Left ventricle myocardium inferior (tissue), 1 donor: ENCODE measurements at regions not wholly inside any gene's neighbourhood (a gene's known extent, or its start where the extent isn't known, plus 50 kb on each side); places are given as distances from the start of the nearest gene placed in this dataset.

Source experiments
- DNase-seq: peaks from one replicate; pipeline ENCODE4 v3.0.0-alpha.2; 2020
- H3K27ac ChIP-seq: fragments of 200-600 bp; replicated peaks from 2 replicates; pipeline ENCODE4 v1.8.0; 2021
- H3K27me3 ChIP-seq: fragments of 200-600 bp; 2 replicates; pipeline ENCODE4 v1.8.0; 2021; ENCODE audit warnings: low read depth
- H3K36me3 ChIP-seq: fragments of 200-600 bp; 2 replicates; pipeline ENCODE4 v1.8.0; 2021
- H3K4me1 ChIP-seq: fragments of 200-600 bp; 2 replicates; pipeline ENCODE4 v1.8.0; 2021
- H3K4me3 ChIP-seq: fragments of 200-600 bp; 2 replicates; pipeline ENCODE4 v1.8.0; 2021; ENCODE audit warnings: mild to moderate bottlenecking, moderate library complexity
- H3K9me3 ChIP-seq: fragments of 200-600 bp; replicated peaks from 2 replicates; pipeline ENCODE4 v1.8.0; 2021
- intact Hi-C: fragments of 100-400 bp; cut with micrococcal nuclease; formaldehyde crosslinking; loops from one replicate; pipeline ENCODE4 v1.11.0; 2022
- TF ChIP-seq, protein P1 (sequence below): fragments of 200-600 bp; IDR thresholded peaks from 2 replicates; pipeline ENCODE4 v1.8.0; 2021; ENCODE audit warnings: antibody characterized with exemption, mild to moderate bottlenecking, borderline replicate concordance
- donor health status: DM: no; HTN: yes; CAD: no; lungs with severe emphysema.

DNA sequence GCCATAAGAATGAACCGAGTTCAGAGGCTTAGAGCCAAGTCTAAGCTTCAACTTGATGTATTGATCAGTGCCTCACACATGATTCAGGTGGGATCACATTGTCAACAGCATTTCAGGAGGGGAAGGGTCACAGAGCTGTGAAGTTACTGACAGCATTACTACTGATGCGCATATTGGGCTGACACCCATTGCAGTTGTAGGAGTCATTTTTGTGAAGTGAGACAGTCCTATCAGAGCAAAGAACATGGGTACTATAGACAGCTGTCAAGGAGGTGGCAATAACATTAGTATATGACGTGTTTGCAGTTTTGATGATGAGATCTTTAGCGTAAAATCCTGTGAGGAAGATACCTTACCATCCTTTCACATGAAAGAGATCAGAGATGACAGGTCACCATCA lies 206.0 kb upstream of the RBM19 start:
- Histone ChIP-seq H3K4me1 (peaks cover 17% of the 10 kb centered on the region), H3K9me3 (no peaks in the 10 kb centered on the region), H3K27me3 (no peaks in the 10 kb centered on the region), H3K36me3 (no peaks in the 10 kb centered on the region), H3K4me3 (no peak overlapping the region), H3K27ac (no peak overlapping the region)
- TF ChIP-seq, protein P1, sequence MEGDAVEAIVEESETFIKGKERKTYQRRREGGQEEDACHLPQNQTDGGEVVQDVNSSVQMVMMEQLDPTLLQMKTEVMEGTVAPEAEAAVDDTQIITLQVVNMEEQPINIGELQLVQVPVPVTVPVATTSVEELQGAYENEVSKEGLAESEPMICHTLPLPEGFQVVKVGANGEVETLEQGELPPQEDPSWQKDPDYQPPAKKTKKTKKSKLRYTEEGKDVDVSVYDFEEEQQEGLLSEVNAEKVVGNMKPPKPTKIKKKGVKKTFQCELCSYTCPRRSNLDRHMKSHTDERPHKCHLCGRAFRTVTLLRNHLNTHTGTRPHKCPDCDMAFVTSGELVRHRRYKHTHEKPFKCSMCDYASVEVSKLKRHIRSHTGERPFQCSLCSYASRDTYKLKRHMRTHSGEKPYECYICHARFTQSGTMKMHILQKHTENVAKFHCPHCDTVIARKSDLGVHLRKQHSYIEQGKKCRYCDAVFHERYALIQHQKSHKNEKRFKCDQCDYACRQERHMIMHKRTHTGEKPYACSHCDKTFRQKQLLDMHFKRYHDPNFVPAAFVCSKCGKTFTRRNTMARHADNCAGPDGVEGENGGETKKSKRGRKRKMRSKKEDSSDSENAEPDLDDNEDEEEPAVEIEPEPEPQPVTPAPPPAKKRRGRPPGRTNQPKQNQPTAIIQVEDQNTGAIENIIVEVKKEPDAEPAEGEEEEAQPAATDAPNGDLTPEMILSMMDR: no peak
- no peak for DNase-seq
- intact Hi-C loops: no loop called here

DNA sequence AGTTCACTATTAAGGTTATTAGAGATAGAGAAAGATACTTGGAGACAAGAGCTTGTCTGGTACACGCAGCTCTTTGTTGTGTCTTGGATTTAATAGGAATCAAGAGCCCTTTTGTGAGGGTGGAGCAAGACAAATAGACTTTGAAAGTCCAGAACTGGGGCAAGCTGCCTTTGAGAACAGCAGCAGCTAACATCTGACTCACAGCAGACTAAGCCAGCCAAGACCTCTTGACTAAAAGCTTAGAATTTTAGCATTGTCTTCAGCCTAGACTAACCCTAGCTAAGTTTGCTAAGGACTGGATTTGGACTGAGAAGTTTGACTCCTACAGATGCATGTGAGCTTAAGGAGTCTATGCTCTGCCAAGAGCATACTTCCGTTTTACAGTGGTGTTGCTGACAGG lies 201.9 kb upstream of the RBM19 start:
- TF ChIP-seq, protein P1: no peak
- peaks cover 5% of the 10 kb centered on the region for H3K4me1 ChIP-seq
- H3K36me3 ChIP-seq: no peaks in the 10 kb centered on the region
- peaks cover 14% of the 10 kb centered on the region for H3K27me3 ChIP-seq
- no peak for DNase-seq
- H3K27ac ChIP-seq: no peak overlapping the region
- no peak overlapping the region for H3K4me3 ChIP-seq
- intact Hi-C loops: loop anchor here (10.0 kb wide), 1 partner anchor 307 kb away; no protein-coding TSS in a partner anchor
- H3K9me3 ChIP-seq: no peaks in the 10 kb centered on the region

DNA sequence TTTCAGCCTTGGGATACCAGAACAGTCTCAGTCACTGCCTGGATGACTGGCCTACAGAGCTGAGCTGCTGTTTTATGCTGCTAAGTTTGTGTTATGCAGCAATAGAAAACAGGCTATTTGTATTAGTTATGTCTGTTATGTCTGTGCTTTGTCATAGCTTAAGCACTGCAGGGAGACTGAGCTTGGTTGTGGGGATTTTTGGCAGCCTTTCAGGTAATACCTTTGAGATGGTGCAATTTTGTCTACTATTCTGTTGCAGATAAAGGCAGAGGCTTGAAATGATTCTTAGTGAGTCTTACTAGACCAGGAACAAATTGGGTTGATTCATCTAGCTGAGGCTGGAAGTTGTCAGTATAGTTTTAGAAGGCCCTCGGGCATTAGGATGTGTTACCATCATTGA lies 201.3 kb upstream of the RBM19 start:
- Histone ChIP-seq H3K4me1 (peaks cover 4% of the 10 kb centered on the region), H3K27ac (no peak overlapping the region), H3K4me3 (no peak overlapping the region), H3K27me3 (peaks cover 14% of the 10 kb centered on the region), H3K9me3 (no peaks in the 10 kb centered on the region), H3K36me3 (no peaks in the 10 kb centered on the region)
- TF ChIP-seq, protein P1: no peak
- DNase-seq: no peak
- intact Hi-C loops: loop anchor here (10.0 kb wide), 1 partner anchor 307 kb away; no protein-coding TSS in a partner anchor

DNA sequence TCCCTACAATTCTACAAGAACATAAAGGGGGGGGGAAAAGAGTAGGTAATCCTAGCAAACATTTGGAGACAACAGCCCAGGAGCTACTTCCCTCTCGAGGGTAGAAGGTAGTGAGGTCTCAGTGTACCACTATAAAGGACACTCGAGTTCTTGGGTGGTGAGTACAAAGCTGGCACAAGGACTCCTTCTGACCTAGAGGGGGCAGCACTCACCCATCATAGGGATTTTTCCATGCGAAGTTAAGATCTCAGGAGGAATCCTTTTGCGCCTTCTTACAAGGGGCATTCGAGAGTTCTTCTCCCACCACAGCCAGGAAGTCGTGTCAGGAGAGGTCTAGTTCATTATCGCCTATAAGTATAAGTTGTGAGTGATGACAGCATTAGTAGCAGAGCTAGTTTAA lies 200.2 kb upstream of the RBM19 start:
- H3K9me3 ChIP-seq: no peaks in the 10 kb centered on the region
- DNase-seq: no peak
- peaks cover 19% of the 10 kb centered on the region for H3K27me3 ChIP-seq
- H3K4me1 ChIP-seq: peaks cover 4% of the 10 kb centered on the region
- no peaks in the 10 kb centered on the region for H3K36me3 ChIP-seq
- no peak overlapping the region for H3K4me3 ChIP-seq
- H3K27ac ChIP-seq: no peak overlapping the region
- TF ChIP-seq, protein P1: peak; percentile 77
- intact Hi-C loops: loop anchor here (10.0 kb wide), 1 partner anchor 308 kb away; no protein-coding TSS in a partner anchor

DNA sequence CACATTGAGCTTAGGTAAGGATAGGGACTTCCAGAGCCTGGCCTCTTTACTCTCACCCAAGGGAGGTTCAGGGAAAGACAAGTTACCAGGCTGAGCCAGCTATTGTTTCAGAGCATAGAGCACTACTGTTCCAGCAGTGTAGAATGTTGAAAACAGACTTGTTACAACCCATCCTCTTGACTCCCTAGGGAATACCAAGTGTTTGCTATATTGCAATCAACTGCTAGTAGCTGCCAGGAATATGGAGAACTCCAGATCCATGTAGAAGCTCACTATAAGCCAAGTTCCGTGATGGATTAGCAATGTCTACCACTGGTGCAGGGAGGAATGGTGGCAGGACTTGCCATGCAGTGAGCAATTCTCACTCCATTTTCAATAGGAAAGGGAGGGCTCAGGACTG lies 199.8 kb upstream of the RBM19 start:
- no peaks in the 10 kb centered on the region for H3K36me3 ChIP-seq
- H3K4me1 ChIP-seq: peaks cover 4% of the 10 kb centered on the region
- intact Hi-C loops: loop anchor here (10.0 kb wide), 1 partner anchor 309 kb away; no protein-coding TSS in a partner anchor
- TF ChIP-seq, protein P1: no peak
- no peaks in the 10 kb centered on the region for H3K9me3 ChIP-seq
- no peak overlapping the region for H3K4me3 ChIP-seq
- no peak overlapping the region for H3K27ac ChIP-seq
- peaks cover 19% of the 10 kb centered on the region for H3K27me3 ChIP-seq
- no peak for DNase-seq
